ENCODE measurements at regions not wholly inside any gene's neighbourhood (a gene's known extent, or its start where the extent isn't known, plus 50 kb on each side); places are given as distances from the start of the nearest gene placed in this dataset.

GRCh38 chr3:34782871-34783270, 856.5 kb upstream of the ARPP21 start:
- no peak for DNase-seq (ENCODE audit: low read depth in 2 of 2)

- no peak for DNase-seq (ENCODE audit: low read depth in 2 of 2)
Measured at GRCh38 chr3:34783876-34784275, 855.4 kb upstream of the ARPP21 start.

GRCh38 chr3:34793057-34793456, 846.3 kb upstream of the ARPP21 start:
- no peak for DNase-seq (ENCODE audit: low read depth in 2 of 2)

GRCh38 chr3:34807611-34808010, 831.7 kb upstream of the ARPP21 start:
- DNase-seq (ENCODE audit: low read depth in 2 of 2) = no peak

- DNase-seq (ENCODE audit: low read depth in 2 of 2) = no peak
Measured at GRCh38 chr3:34808287-34808686, 831.0 kb upstream of the ARPP21 start.

GRCh38 chr3:34828847-34829246, 810.5 kb upstream of the ARPP21 start:
- no peak for DNase-seq (ENCODE audit: low read depth in 2 of 2)

GRCh38 chr3:34832865-34833508, 806.3 kb upstream of the ARPP21 start:
- no peak for DNase-seq (ENCODE audit: low read depth in 2 of 2)

GRCh38 chr3:34837848-34838741, 801.2 kb upstream of the ARPP21 start:
- no peak for DNase-seq (ENCODE audit: low read depth in 2 of 2)

- DNase-seq (ENCODE audit: low read depth in 2 of 2) = no peak
Measured at GRCh38 chr3:34842706-34843480, 796.4 kb upstream of the ARPP21 start.

GRCh38 chr3:34844323-34844620, 795.1 kb upstream of the ARPP21 start:
- DNase-seq (ENCODE audit: low read depth in 2 of 2) = no peak

GRCh38 chr3:34851137-34851536, 788.2 kb upstream of the ARPP21 start:
- no peak for DNase-seq (ENCODE audit: low read depth in 2 of 2)

GRCh38 chr3:34852844-34853439, 786.4 kb upstream of the ARPP21 start:
- DNase-seq (ENCODE audit: low read depth in 2 of 2) = no peak

GRCh38 chr3:34856081-34856947, 783.0 kb upstream of the ARPP21 start:
- no peak for DNase-seq (ENCODE audit: low read depth in 2 of 2)

- no peak for DNase-seq (ENCODE audit: low read depth in 2 of 2)
Measured at GRCh38 chr3:34858067-34858660, 781.2 kb upstream of the ARPP21 start.

GRCh38 chr3:34859746-34860145, 779.6 kb upstream of the ARPP21 start:
- no peak for DNase-seq (ENCODE audit: low read depth in 2 of 2)

GRCh38 chr3:34862456-34862855, 776.9 kb upstream of the ARPP21 start:
- DNase-seq (ENCODE audit: low read depth in 2 of 2) = no peak

- DNase-seq (ENCODE audit: low read depth in 2 of 2) = no peak
Measured at GRCh38 chr3:34863485-34863884, 775.8 kb upstream of the ARPP21 start.

- DNase-seq (ENCODE audit: low read depth in 2 of 2) = no peak
Measured at GRCh38 chr3:34864011-34864410, 775.3 kb upstream of the ARPP21 start.

- DNase-seq (ENCODE audit: low read depth in 2 of 2) = no peak
Measured at GRCh38 chr3:34865346-34865745, 774.0 kb upstream of the ARPP21 start.

GRCh38 chr3:34868935-34869334, 770.4 kb upstream of the ARPP21 start:
- DNase-seq (ENCODE audit: low read depth in 2 of 2) = no peak

GRCh38 chr3:34869696-34870095, 769.6 kb upstream of the ARPP21 start:
- no peak for DNase-seq (ENCODE audit: low read depth in 2 of 2)
